Liver (tissue), 8 donors: ENCODE measurements at regions not wholly inside any gene's neighbourhood (a gene's known extent, or its start where the extent isn't known, plus 50 kb on each side); places are given as distances from the start of the nearest gene placed in this dataset.
A peak's percentile ranks its signal among the peaks of the same experiment; 100 is the strongest.

ENCODE experiments used
- DNase-seq: peaks from one replicate; pipeline ENCODE4 v3.0.0-alpha.2; 2017; ENCODE audit warnings: low spot score
- H3K27ac ChIP-seq, 2 donors: one replicate each; pipeline ENCODE4 v1.7.0; 2013; ENCODE audit warnings: inconsistent platforms in 2 of 2, low read length in 2 of 2, control low read depth in 1 of 2, low read depth in 1 of 2, mild to moderate bottlenecking in 1 of 2
- H3K27me3 ChIP-seq, 4 donors: one replicate each; pipeline versions ENCODE4 v1.6.1 to v1.7.0; 2013; ENCODE audit warnings: low read length in 3 of 4, inconsistent platforms in 1 of 4, mild to moderate bottlenecking in 1 of 4, moderate library complexity in 1 of 4; ENCODE audit not compliant: control insufficient read depth in 4 of 4, insufficient read depth in 4 of 4
- H3K36me3 ChIP-seq, 4 donors: one replicate each; pipeline versions ENCODE4 v1.6.1 to v1.7.0; 2013; ENCODE audit warnings: low read length in 3 of 4, mild to moderate bottlenecking in 3 of 4, low read depth in 1 of 4, moderate library complexity in 1 of 4; ENCODE audit not compliant: control insufficient read depth in 4 of 4, insufficient read depth in 3 of 4
- H3K4me1 ChIP-seq, 4 donors: one replicate each; pipeline versions ENCODE4 v1.6.1 to v1.7.0; 2013; ENCODE audit warnings: low read length in 3 of 4, mild to moderate bottlenecking in 3 of 4, moderate library complexity in 1 of 4; ENCODE audit not compliant: control insufficient read depth in 4 of 4, insufficient read depth in 4 of 4
- H3K4me3 ChIP-seq, 3 donors: one replicate each; pipeline versions ENCODE4 v1.6.1 to v1.7.0; 2013; ENCODE audit warnings: low read length in 3 of 3, control low read depth in 1 of 3, low read depth in 1 of 3, mild to moderate bottlenecking in 1 of 3
- H3K9ac ChIP-seq, 2 donors: one replicate each; pipeline ENCODE4 v1.7.0; 2013; ENCODE audit warnings: low read length in 2 of 2, mild to moderate bottlenecking in 2 of 2, moderate library complexity in 2 of 2, control low read depth in 1 of 2, low read depth in 1 of 2
- H3K9me3 ChIP-seq, 4 donors: one replicate each; pipeline versions ENCODE4 v1.6.1 to v1.7.0; 2013; ENCODE audit warnings: low read length in 3 of 4; ENCODE audit not compliant: control insufficient read depth in 4 of 4
- EGR1 ChIP-seq, 2 donors: IDR thresholded peaks; 2 replicates each; pipeline ENCODE4 v1.6.1; 2016 to 2018; ENCODE audit warnings: antibody characterized with exemption in 2 of 2, low read depth in 2 of 2
- FOXA1 ChIP-seq: IDR thresholded peaks from 2 replicates; pipeline ENCODE4 v1.6.1; 2016; ENCODE audit warnings: antibody characterized with exemption
- FOXA2 ChIP-seq: IDR thresholded peaks from 2 replicates; pipeline ENCODE4 v1.6.1; 2016; ENCODE audit warnings: antibody characterized with exemption
- GABPA ChIP-seq, 2 donors: IDR thresholded peaks in 1 of 2; conservative IDR thresholded peaks in 1 of 2; 2 replicates each; pipeline ENCODE4 v1.6.1; 2016; ENCODE audit warnings: antibody characterized with exemption in 2 of 2, mild to moderate bottlenecking in 1 of 2, moderate library complexity in 1 of 2
- HNF4A ChIP-seq, 2 donors: conservative IDR thresholded peaks; 2 replicates each; pipeline ENCODE4 v1.6.1; 2016; ENCODE audit warnings: antibody characterized with exemption in 2 of 2, mild to moderate bottlenecking in 2 of 2
- HNF4G ChIP-seq: IDR thresholded peaks from 2 replicates; pipeline ENCODE4 v1.6.1; 2016; ENCODE audit warnings: antibody characterized with exemption
- JUND ChIP-seq, 2 donors: IDR thresholded peaks; 2 replicates each; pipeline ENCODE4 v1.6.1; 2016; ENCODE audit warnings: antibody characterized with exemption in 2 of 2
- NR2F2 ChIP-seq: IDR thresholded peaks from 2 replicates; pipeline ENCODE4 v1.6.1; 2016; ENCODE audit warnings: antibody characterized with exemption
- RAD21 ChIP-seq, 2 donors: IDR thresholded peaks; 2 replicates each; pipeline ENCODE4 v1.6.1; 2016; ENCODE audit warnings: antibody characterized with exemption in 2 of 2, mild to moderate bottlenecking in 2 of 2
- RXRA ChIP-seq, 2 donors: IDR thresholded peaks; 2 replicates each; pipeline ENCODE4 v1.6.1; 2017 to 2018; ENCODE audit warnings: antibody characterized with exemption in 2 of 2, mild to moderate bottlenecking in 1 of 2
- SP1 ChIP-seq: IDR thresholded peaks from 2 replicates; pipeline ENCODE4 v1.6.1; 2018; ENCODE audit warnings: antibody characterized with exemption, mild to moderate bottlenecking
- TAF1 ChIP-seq: conservative IDR thresholded peaks from 2 replicates; pipeline ENCODE4 v1.6.1; 2016; ENCODE audit warnings: antibody characterized with exemption, mild to moderate bottlenecking
- YY1 ChIP-seq: IDR thresholded peaks from 2 replicates; pipeline ENCODE4 v1.6.1; 2016; ENCODE audit warnings: antibody characterized with exemption, mild to moderate bottlenecking
- WGBS: extraction: QIAGEN DNeasy Blood & Tissue Kit; methylation state at CpG from one replicate; pipeline ENCODE4 v1.1.7; 2013; 5-methylcytosine and 5-hydroxymethylcytosine counted together
- TF ChIP-seq, protein P1 (sequence below): IDR thresholded peaks from 2 replicates; pipeline ENCODE4 v1.6.1; 2016; ENCODE audit warnings: antibody characterized with exemption
- TF ChIP-seq, protein P2 (sequence below): IDR thresholded peaks from 2 replicates; pipeline ENCODE4 v1.6.1; 2016; ENCODE audit warnings: antibody characterized with exemption
- TF ChIP-seq, protein P3 (sequence below): IDR thresholded peaks from 2 replicates; pipeline ENCODE4 v1.6.1; 2016; ENCODE audit warnings: antibody characterized with exemption
- TF ChIP-seq, protein P4 (sequence below): IDR thresholded peaks from 2 replicates; pipeline ENCODE4 v1.6.1; 2016; ENCODE audit warnings: antibody characterized with exemption, mild to moderate bottlenecking
- TF ChIP-seq, protein P5 (sequence below): fragments of 150-350 bp; IDR thresholded peaks from 2 replicates; pipeline ENCODE4 v1.5.1; 2017; ENCODE audit warnings: improper control_type of control experiment, low read depth, low read length; ENCODE audit not compliant: missing input control
- donor health status: healthy.
- donor health status: healthy.
- donor health status: healthy.
- donor health status: healthy.
- donor health status: healthy.

DNA sequence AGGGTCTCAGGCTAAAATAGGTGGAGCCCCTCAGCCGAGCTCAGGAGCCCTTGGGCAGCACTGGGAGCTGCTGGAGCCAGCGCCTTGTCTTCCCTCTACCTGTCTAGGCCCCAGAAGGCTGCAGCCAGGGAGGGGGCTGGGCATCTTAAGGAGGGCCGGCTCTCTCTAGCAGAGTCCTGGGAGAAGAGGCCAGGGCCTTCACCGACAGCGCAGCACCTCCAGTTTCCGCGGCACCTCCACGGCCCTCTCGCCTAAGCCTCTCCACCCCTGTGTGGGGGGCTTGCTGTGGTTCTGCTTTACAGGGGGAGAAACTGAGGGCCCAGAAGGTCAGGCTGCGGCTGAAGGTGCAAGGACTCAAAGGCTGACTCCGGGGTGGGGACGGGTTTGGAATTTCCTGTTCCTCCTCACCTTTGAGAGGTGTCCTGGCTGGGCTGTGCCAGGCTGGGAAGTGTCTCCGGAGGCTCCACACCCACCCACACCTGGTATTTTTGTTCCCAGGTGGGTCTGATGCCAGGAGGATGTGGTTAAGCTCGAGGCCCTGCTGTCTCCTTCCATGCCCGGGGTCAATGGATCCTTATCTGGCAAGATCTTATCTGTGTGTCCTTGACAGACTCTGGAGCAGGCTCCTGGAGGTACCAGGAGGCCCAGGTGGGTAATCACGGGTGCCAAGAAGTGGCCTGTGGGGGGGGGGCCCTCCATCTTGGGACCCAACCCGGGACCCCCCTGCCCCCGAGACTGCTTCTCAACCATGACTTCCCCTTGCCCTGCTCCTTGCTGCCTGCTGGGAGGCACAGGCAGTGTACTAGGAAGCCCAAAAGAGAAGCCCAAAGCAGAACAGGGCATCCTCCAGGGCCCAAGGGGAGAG, 95.3 kb upstream of the FGF3 start:
- Histone ChIP-seq H3K27ac (peak overlapping the region; percentile 87 to 95), H3K36me3 (no peaks in the 10 kb centered on the region), H3K9me3 (no peaks in the 10 kb centered on the region), H3K9ac (no peak overlapping the region), H3K4me1 (peaks cover 7 to 49% (median 20%) of the 10 kb centered on the region in 4 donors), H3K4me3 (no peak overlapping the region), H3K27me3 (no peaks in the 10 kb centered on the region)
- TF ChIP-seq, protein P1, sequence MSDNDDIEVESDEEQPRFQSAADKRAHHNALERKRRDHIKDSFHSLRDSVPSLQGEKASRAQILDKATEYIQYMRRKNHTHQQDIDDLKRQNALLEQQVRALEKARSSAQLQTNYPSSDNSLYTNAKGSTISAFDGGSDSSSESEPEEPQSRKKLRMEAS: no peak
- TF ChIP-seq NR2F2: no peak
- no peak for TF ChIP-seq FOXA1
- no peak for TF ChIP-seq TAF1
- TF ChIP-seq HNF4G: no peak
- TF ChIP-seq YY1: no peak
- no peak for TF ChIP-seq RXRA (IDR thresholded peaks at IDR 0.05)
- no peak for TF ChIP-seq GABPA (IDR thresholded peaks at IDR 0.05 in 1 of 2, conservative IDR thresholded peaks at IDR 0.05 in 1 of 2)
- TF ChIP-seq, protein P2, sequence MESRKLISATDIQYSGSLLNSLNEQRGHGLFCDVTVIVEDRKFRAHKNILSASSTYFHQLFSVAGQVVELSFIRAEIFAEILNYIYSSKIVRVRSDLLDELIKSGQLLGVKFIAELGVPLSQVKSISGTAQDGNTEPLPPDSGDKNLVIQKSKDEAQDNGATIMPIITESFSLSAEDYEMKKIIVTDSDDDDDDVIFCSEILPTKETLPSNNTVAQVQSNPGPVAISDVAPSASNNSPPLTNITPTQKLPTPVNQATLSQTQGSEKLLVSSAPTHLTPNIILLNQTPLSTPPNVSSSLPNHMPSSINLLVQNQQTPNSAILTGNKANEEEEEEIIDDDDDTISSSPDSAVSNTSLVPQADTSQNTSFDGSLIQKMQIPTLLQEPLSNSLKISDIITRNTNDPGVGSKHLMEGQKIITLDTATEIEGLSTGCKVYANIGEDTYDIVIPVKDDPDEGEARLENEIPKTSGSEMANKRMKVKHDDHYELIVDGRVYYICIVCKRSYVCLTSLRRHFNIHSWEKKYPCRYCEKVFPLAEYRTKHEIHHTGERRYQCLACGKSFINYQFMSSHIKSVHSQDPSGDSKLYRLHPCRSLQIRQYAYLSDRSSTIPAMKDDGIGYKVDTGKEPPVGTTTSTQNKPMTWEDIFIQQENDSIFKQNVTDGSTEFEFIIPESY: no peak
- no peak for TF ChIP-seq SP1
- TF ChIP-seq, protein P3, sequence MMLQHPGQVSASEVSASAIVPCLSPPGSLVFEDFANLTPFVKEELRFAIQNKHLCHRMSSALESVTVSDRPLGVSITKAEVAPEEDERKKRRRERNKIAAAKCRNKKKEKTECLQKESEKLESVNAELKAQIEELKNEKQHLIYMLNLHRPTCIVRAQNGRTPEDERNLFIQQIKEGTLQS: no peak
- no peak for TF ChIP-seq FOXA2
- no peak for TF ChIP-seq HNF4A (conservative IDR thresholded peaks at IDR 0.05)
- TF ChIP-seq, protein P4, sequence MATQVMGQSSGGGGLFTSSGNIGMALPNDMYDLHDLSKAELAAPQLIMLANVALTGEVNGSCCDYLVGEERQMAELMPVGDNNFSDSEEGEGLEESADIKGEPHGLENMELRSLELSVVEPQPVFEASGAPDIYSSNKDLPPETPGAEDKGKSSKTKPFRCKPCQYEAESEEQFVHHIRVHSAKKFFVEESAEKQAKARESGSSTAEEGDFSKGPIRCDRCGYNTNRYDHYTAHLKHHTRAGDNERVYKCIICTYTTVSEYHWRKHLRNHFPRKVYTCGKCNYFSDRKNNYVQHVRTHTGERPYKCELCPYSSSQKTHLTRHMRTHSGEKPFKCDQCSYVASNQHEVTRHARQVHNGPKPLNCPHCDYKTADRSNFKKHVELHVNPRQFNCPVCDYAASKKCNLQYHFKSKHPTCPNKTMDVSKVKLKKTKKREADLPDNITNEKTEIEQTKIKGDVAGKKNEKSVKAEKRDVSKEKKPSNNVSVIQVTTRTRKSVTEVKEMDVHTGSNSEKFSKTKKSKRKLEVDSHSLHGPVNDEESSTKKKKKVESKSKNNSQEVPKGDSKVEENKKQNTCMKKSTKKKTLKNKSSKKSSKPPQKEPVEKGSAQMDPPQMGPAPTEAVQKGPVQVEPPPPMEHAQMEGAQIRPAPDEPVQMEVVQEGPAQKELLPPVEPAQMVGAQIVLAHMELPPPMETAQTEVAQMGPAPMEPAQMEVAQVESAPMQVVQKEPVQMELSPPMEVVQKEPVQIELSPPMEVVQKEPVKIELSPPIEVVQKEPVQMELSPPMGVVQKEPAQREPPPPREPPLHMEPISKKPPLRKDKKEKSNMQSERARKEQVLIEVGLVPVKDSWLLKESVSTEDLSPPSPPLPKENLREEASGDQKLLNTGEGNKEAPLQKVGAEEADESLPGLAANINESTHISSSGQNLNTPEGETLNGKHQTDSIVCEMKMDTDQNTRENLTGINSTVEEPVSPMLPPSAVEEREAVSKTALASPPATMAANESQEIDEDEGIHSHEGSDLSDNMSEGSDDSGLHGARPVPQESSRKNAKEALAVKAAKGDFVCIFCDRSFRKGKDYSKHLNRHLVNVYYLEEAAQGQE: no peak
- no peak for TF ChIP-seq RAD21 (IDR thresholded peaks at IDR 0.05)
- TF ChIP-seq, protein P5, sequence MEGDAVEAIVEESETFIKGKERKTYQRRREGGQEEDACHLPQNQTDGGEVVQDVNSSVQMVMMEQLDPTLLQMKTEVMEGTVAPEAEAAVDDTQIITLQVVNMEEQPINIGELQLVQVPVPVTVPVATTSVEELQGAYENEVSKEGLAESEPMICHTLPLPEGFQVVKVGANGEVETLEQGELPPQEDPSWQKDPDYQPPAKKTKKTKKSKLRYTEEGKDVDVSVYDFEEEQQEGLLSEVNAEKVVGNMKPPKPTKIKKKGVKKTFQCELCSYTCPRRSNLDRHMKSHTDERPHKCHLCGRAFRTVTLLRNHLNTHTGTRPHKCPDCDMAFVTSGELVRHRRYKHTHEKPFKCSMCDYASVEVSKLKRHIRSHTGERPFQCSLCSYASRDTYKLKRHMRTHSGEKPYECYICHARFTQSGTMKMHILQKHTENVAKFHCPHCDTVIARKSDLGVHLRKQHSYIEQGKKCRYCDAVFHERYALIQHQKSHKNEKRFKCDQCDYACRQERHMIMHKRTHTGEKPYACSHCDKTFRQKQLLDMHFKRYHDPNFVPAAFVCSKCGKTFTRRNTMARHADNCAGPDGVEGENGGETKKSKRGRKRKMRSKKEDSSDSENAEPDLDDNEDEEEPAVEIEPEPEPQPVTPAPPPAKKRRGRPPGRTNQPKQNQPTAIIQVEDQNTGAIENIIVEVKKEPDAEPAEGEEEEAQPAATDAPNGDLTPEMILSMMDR: no peak
- TF ChIP-seq JUND (IDR thresholded peaks at IDR 0.05): no peak
- TF ChIP-seq EGR1 (IDR thresholded peaks at IDR 0.05; ENCODE audit: low read depth in 2 of 2): no peak
- no peak for DNase-seq
- WGBS: 72% methylated on average over 18 of the region's 18 CpGs
